ENCODE measurements at regions not wholly inside any gene's neighbourhood (a gene's known extent, or its start where the extent isn't known, plus 50 kb on each side); places are given as distances from the start of the nearest gene placed in this dataset.

GRCh38 chr12:90174956-90175355 lies 466.3 kb upstream of the ATP2B1 start:
- Histone ChIP-seq H3K4me1 (ENCODE audit: low read depth) (no peaks in the 10 kb centered on the region), H3K4me3 (no peak overlapping the region), H3K9me3 (no peaks in the 10 kb centered on the region), H3K36me3 (ENCODE audit: low read depth) (no peaks in the 10 kb centered on the region)
- intact Hi-C loops (cut with DNase I, micrococcal nuclease), result no loop called here
- ATAC-seq, result no peak
- no peak for DNase-seq
- TF ChIP-seq CTCF (IDR thresholded peaks at IDR 0.05), result no peak

- TF ChIP-seq CTCF (IDR thresholded peaks at IDR 0.05), result no peak
- DNase-seq, result no peak
- Histone ChIP-seq H3K9me3 (no peaks in the 10 kb centered on the region), H3K4me3 (no peak overlapping the region), H3K4me1 (ENCODE audit: low read depth) (no peaks in the 10 kb centered on the region), H3K36me3 (ENCODE audit: low read depth) (no peaks in the 10 kb centered on the region)
- no peak for ATAC-seq
- intact Hi-C loops (cut with DNase I, micrococcal nuclease), result no loop called here
These were observed 465.5 kb upstream of the ATP2B1 start for GRCh38 chr12:90174198-90174510.

- H3K4me1 ChIP-seq (ENCODE audit: low read depth), result no peaks in the 10 kb centered on the region
- ATAC-seq (no peak), DNase-seq (no peak)
- H3K36me3 ChIP-seq (ENCODE audit: low read depth), result no peaks in the 10 kb centered on the region
- intact Hi-C loops (cut with DNase I, micrococcal nuclease), result no loop called here
- H3K9me3 ChIP-seq, result no peaks in the 10 kb centered on the region
- no peak for TF ChIP-seq CTCF (IDR thresholded peaks at IDR 0.05)
- no peak overlapping the region for H3K4me3 ChIP-seq
These were observed 465.0 kb upstream of the ATP2B1 start for GRCh38 chr12:90173499-90174197.

GRCh38 chr12:90172524-90172923 lies 463.9 kb upstream of the ATP2B1 start:
- intact Hi-C loops (cut with DNase I, micrococcal nuclease), result no loop called here
- no peaks in the 10 kb centered on the region for H3K9me3 ChIP-seq
- ATAC-seq (no peak), DNase-seq (no peak)
- H3K4me1 ChIP-seq (ENCODE audit: low read depth), result no peaks in the 10 kb centered on the region
- TF ChIP-seq CTCF (IDR thresholded peaks at IDR 0.05), result no peak
- no peak overlapping the region for H3K4me3 ChIP-seq
- H3K36me3 ChIP-seq (ENCODE audit: low read depth), result no peaks in the 10 kb centered on the region

- intact Hi-C loops (cut with DNase I, micrococcal nuclease), result no loop called here
- no peaks in the 10 kb centered on the region for H3K9me3 ChIP-seq
- no peak for ATAC-seq
- TF ChIP-seq CTCF (IDR thresholded peaks at IDR 0.05), result no peak
- DNase-seq, result no peak
- no peak overlapping the region for H3K4me3 ChIP-seq
- H3K4me1 ChIP-seq (ENCODE audit: low read depth), result no peaks in the 10 kb centered on the region
- H3K36me3 ChIP-seq (ENCODE audit: low read depth), result no peaks in the 10 kb centered on the region
These were observed 462.1 kb upstream of the ATP2B1 start for GRCh38 chr12:90170740-90171139.

Data from mucosa of descending colon (tissue), 3 donors.